ENCODE measurements at regions not wholly inside any gene's neighbourhood (a gene's known extent, or its start where the extent isn't known, plus 50 kb on each side); places are given as distances from the start of the nearest gene placed in this dataset.

- DNase-seq (ENCODE audit: low read depth): peak; percentile 16
- peak; percentile 60 for TF ChIP-seq CTCF (IDR thresholded peaks at IDR 0.05; ENCODE audit: insufficient read depth, low read depth, low read length)
- H3K4me3 ChIP-seq (ENCODE audit: low read depth, low read length): no peak overlapping the region
Measured at GRCh38 chr11:23021287-23021863, 161.1 kb upstream of the CCDC179 start.

GRCh38 chr11:23022854-23023253 lies 162.6 kb upstream of the CCDC179 start:
- no peak for TF ChIP-seq CTCF (IDR thresholded peaks at IDR 0.05; ENCODE audit: insufficient read depth, low read depth, low read length)
- DNase-seq (ENCODE audit: low read depth): no peak
- no peak overlapping the region for H3K4me3 ChIP-seq (ENCODE audit: low read depth, low read length)

GRCh38 chr11:23023319-23023718 lies 163.0 kb upstream of the CCDC179 start:
- TF ChIP-seq CTCF (IDR thresholded peaks at IDR 0.05; ENCODE audit: insufficient read depth, low read depth, low read length): no peak
- DNase-seq (ENCODE audit: low read depth): no peak
- H3K4me3 ChIP-seq (ENCODE audit: low read depth, low read length): no peak overlapping the region

- DNase-seq (ENCODE audit: low read depth): no peak
- TF ChIP-seq CTCF (IDR thresholded peaks at IDR 0.05; ENCODE audit: insufficient read depth, low read depth, low read length): no peak
- no peak overlapping the region for H3K4me3 ChIP-seq (ENCODE audit: low read depth, low read length)
Measured at GRCh38 chr11:23041001-23041503, 180.8 kb upstream of the CCDC179 start.

GRCh38 chr11:23058656-23059055 lies 198.4 kb upstream of the CCDC179 start:
- no peak for TF ChIP-seq CTCF (IDR thresholded peaks at IDR 0.05; ENCODE audit: insufficient read depth, low read depth, low read length)
- no peak overlapping the region for H3K4me3 ChIP-seq (ENCODE audit: low read depth, low read length)
- DNase-seq (ENCODE audit: low read depth): no peak

GRCh38 chr11:23063276-23063675 lies 203.0 kb upstream of the CCDC179 start:
- H3K4me3 ChIP-seq (ENCODE audit: low read depth, low read length): no peak overlapping the region
- TF ChIP-seq CTCF (IDR thresholded peaks at IDR 0.05; ENCODE audit: insufficient read depth, low read depth, low read length): no peak
- no peak for DNase-seq (ENCODE audit: low read depth)
